NCI-H69 (cell line): ENCODE measurements at regions not wholly inside any gene's neighbourhood (a gene's known extent, or its start where the extent isn't known, plus 50 kb on each side); places are given as distances from the start of the nearest gene placed in this dataset.

Experiments
- DNase-seq: peaks from one replicate; lab custom pipeline; 2025; lab: John Stamatoyannopoulos, UW

DNA sequence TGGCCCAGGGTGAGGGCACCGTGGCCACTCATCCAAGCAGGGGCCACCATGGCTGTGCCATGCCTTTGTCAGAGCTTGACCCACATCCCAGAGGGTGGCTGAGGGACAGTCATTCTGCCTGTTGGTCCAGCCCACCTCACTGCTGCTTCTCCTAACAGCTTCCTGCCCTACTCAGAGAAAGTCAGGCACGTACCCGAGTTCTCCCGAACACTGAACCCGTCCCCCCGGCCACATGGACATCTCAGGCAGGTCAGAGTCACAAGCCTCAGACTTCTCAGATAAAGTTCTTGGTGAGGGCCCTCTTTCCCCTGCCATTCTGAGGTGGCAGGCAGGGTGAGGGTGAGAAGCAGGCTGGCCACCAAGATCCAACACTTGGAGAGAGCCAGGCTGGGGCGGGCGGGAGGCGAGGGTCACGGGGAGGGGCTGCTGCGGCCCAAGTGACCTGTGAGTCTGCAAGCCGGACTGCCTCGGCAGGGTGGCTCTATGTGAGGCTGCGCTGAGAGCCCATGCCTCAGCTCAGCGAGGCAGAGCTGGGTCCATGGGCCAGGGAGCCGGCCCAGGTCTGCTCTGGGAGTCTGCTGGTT, 317.8 kb downstream of the TMEM121 start:
- DNase-seq = no peak

DNA sequence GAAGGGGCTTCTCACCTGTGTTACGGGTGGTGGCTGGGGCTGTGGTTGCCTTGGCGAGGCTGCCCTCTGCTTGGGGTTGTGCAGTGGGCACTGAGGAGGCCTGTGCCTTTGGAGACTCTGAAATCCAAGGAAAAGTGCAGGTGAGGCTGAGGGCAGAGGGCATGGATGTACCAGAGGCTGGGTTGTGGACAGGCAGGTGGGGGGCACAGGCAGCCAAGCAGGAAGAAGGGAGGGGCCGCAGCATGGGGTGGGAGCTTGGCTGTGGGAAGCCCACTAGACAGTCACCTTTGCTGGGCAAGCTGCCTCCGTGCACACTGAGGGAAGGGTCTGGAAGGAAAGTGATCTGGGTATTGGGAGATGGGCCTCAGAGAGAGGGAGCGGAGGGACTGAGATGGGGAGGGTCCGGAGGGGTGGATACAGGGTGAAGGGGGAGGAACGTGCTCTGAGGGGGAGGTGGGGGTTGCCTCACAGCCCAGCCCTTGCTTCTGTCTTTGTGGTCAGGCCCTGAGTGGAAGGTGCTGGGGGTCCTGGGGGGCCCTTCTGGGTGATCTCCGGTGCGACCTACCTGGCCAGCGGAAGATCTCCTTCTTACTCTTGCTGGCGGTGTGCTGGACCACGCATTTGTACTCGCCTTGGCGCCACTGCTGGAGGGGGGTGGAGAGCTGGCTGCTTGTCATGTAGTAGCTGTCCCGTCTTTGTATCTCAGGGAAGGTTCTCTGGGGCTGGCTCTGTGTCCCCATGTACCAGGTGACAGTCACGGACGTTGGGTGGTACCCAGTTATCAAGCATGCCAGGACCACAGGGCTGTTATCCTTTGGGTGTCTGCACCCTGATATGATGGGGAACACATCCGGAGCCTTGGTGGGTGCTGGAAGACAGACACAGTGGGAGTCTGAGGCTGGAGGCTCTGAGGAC, 318.7 kb downstream of the TMEM121 start:
- no peak for DNase-seq

DNA sequence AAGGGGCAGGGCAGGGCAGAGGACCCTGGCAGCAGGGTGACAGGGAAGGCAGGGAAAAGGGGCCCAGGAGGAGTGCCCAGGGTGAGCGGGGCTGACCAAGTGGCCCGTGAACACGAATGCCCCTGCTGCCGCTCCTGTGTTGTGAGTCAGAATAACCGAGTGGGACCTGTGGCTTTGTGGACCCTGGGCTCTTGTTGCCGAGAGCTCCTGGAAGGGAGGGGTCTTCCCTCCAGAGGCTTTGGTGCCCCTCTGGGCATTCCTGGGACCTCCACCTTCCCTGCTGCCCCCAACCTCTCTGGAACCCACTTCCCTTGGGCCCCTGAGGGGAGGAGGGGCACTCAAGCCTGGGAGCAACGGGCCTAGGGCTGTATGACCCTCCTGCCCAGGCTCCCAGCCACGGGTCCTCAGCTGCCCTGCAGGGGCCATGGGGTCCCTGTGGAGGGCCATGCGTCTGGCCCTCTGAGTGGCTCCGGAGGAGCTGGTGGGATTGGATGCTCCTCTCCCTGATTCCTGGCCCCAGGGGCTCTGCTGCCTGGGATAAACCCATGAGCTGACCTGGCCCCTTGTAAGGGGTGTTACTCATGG, 319.4 kb downstream of the TMEM121 start:
- DNase-seq = no peak

DNA sequence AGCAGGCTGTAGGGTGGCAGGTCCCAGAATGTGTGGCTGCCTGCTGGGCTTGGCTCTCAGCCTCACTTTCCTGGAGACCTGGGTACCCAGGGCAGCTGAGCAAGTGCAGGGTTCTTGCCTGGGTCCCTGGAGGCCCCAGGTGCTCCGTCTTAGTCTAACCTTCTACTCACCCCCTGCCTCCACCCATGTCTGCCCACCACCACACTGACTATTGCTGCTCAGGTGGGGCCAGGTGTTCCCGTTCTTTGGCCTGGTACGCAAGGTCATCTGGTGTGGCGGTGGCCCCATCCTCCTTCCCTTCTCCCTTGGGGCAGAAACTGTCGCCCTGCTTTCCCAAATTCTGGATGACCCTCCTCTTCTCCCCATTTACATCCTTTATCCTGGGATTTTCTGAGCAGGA, 319.9 kb downstream of the TMEM121 start:
- no peak for DNase-seq

DNA sequence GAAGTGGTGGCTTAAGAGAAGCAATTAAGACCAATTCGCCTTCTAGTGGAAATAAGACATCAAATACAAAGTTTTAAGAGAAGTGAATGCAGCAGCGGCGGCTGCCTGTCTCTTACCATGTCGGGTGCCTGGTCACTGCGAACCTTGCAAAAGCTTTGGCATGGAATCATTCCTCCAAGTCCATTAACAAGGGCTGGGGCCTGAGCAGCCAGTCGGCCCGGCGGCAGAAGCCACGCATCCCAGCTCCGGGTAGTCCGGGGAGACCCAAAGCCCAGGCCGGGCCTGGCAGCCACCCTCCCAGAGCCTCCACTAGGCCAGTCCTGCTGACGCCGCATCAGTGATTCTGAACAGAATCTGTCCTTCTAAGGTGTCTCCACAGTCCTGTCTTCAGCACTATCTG, 321.0 kb downstream of the TMEM121 start:
- DNase-seq = no peak

DNA sequence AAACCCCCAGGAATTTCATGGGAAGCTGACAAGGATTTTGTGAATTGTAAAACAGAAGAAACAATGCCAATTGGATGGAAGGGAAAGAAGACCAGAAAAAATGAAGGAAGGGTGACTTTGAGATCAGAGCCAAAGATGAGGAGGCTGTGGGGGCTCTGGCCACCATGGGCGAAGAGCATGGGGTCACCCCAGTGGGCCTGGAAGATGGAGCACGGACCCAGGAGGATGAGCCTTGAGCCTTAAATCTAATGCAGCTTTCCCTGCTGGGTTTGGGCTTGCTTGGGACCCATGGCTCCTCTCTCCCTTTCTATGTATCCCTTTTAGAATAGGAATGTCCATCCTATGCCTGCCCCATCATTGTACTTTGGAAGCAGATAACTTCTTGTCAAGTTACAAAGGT, 322.2 kb downstream of the TMEM121 start:
- DNase-seq = no peak

DNA sequence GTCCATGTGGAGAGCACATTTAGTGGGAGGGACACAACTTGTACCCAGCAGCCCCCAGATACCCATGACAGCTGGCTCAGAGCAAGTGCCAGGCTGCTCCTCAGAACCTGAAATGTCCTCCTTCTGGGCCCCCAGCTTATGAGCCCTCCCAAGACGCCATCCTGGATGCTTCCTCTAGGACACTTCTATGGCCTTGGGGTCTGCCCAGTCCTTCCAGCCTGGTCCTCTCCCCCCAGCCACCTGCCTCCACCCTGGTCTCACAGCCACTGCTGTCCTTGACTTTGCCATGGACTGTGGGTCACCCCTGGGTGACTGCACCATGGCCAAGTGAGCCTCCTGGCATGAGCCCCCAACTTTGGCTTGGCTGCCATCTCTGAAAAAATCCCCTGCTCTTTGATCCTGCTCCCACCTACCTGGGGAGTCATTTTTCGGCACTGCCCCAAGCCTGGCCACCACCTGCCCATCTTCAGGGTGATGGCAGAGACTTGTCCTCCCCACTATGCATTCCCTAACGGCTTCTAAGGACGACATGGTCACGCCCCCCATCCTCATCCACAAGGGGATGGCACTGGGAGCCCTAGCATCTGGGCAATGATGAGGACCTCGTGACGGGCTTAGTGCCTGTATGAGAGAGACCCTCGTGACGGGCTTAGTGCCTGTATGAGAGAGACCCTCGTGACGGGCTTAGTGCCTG, 323.7 kb downstream of the TMEM121 start:
- no peak for DNase-seq

DNA sequence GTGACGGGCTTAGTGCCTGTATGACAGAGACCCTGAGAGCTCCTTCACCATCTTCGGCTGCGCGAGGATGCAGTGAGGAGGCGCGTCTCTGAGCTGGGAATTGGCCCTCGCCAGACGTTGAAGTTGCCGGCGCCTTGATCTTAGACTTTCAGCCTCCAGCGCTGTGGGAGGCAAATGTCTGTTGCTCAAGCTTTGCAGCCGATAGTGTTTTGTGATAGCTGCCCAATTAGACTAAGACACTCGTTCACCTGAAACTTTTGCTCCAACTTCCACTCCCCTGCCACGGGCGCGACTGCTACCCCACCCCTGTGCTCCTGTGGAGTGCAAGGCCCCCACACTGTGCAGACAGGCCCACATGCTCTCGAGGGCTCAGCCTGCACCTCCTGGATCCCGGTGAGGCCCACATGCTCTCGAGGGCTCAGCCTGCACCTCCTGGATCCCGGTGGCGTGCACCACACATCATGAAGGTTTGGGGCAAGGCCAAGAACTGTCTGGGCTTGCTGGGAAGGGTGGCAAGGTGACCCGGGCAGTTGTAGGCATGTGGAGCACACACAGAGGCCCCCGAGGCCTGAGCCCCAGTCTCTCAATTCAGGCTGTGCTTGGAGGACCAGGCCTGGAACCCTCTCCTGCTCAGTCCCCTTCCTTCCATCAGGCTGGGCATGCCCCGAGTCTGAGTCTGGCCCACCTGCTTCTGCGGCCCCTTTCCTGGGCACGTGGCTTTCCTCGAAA, 324.6 kb downstream of the TMEM121 start:
- DNase-seq = no peak

DNA sequence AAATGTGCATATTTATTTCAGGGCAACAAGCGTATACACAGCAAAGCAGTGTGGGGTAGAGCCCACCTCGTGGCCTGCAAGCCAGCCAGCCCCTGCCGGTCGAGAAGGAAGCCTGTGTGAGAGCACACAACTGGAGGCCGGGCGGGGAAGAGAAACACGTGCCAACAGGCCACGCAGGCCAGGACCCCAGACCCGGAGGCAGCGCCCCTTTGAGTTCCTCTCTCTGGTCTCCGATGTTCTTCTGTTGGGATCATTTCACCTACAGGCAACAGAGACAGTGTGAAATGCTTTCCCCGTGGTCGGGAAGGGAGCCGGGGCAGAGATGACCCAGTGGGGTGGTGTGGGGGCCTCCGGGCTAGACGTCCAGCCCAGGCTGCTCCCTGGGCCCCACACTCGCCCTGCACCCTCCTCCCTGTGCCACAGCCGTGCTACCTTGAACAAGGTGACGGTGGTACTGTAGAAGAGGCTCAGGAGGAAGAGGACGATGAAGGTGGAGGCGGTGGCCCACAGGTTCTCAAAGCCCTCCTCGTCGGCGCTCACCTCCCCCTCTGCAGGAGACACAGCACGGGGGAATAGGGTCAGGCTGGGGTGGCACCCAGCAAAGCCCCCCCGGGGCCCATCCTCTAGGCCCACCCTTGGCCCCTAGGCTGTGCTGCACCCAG, 325.5 kb downstream of the TMEM121 start:
- no peak for DNase-seq

DNA sequence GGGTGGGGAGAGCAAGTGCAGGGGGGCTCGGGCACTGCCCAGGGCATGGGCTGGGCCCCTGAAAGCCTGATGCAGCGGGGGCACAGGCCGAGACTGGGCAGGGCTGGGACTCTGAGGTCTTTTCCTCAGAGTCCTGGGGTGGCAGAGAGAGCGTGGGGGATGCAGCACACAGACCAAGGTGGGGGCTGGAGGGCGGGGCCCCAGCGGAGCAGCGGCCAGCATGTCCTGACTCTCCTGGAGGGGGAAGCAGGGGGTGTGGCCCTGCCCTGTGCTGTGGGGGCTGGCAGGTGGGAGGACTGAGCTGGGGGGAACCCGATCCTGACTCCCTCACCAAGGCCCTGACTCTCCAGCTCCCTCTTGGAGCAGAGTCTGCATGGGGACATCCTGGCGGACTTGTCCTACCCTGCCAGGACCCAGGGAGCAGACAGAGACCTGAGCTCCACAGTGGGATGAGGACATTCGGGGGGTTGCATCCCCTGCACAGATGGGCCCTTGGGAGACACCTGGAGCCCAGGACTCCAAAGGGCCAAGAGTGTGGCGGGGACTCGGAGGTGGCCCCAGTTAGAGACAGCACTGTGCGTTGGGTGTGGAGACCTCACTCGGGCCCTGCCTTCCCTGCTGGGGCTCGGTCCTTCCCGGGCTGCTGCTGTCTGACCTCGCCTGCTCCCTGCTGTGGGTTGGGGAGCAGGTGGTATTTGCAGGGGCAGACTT, 326.1 kb downstream of the TMEM121 start:
- peak; percentile 72 for DNase-seq

DNA sequence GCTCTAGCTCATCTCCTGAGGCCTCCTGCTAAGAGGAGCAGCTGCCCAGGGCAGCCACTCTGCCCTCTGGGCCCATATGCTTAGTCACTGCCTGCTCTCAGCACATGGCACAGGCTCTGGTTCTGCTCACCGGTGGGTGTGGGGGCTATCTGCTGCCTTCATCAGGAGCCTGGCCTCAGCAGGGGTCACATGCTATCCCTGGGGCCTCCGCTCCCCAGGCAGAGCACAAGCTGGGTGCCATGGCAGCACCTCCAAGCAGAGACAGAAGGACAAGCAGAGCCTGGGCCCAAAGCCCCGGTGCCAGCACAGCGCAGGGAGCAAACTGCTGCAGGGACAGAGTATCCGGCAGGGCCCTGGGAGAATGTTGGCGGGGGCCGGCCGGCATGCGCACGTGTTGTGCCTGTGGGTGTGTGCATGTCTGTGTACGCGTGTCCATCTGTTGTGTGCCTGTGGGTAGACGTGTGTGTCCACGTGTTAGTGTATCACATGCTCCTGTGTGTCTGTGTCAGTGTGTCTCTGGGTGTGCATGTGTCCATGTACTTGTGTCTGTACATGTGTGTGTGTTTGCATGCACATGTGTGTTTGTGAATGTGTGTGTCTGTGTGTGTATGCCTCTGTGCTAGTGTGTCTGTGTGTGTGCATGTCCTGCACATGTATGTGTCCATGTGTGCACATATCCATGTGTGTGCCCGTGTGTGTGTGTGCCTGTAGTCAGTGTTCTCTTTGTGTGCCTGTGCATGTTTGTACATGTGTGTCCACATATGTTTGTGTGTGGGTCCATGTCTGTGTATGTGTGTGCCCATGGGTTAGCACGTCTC, 326.9 kb downstream of the TMEM121 start:
- peak; percentile 95 for DNase-seq

DNA sequence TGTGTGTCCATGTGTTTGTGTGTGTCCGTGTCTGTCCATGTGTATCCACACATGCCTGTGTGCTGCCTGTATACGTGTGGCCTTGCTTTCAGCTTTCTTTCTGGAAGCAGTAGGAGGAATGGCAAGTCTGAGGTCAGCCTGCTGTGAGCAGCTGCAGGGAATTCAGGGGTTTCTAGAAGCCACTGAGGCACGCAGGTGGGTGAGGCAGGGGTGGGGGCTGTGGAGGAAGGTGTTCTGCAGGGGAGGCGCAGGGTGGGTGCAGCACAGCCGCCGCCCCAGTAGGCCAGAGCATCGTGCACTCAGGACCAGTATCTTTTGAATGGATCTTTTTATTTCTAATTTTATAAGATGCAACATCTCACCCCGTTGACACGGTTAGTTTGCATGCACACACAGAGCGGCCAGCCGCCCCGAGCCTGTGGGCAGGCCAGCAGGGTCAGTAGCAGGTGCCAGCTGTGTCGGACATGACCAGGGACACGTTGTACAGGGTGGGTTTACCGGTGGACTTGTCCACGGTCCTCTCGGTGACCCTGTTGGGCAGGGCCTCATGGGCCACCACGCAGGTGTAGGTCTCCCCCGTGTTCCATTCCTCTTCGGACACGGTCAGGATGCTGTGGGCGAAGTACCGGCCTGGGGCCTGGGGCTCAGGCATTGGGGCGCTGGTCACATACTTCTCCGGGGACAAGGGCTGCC, 327.7 kb downstream of the TMEM121 start:
- no peak for DNase-seq

DNA sequence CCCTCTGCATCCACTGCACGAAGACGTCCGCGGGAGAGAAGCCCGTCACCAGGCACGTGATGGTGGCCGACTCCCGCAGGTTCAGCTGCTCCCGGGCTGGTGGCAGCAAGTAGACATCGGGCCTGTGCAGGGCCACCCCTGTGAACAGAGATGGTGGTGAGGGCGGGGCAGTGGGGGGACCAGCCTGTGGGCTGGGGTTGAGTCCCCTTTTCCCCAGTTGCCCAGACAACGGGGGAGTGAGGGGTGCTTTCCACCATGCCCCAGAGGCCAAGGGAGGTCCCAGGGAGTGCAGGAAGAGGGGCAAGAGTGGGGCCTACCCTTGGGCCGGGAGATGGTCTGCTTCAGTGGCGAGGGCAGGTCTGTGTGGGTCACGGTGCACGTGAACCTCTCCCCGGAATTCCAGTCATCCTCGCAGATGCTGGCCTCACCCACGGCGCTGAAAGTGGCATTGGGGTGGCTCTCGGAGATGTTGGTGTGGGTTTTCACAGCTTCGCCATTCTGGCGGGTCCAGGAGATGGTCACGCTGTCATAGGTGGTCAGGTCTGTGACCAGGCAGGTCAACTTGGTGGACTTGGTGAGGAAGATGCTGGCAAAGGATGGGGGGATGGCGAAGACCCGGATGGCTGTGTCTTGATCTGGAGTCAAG, 328.3 kb downstream of the TMEM121 start:
- no peak for DNase-seq

DNA sequence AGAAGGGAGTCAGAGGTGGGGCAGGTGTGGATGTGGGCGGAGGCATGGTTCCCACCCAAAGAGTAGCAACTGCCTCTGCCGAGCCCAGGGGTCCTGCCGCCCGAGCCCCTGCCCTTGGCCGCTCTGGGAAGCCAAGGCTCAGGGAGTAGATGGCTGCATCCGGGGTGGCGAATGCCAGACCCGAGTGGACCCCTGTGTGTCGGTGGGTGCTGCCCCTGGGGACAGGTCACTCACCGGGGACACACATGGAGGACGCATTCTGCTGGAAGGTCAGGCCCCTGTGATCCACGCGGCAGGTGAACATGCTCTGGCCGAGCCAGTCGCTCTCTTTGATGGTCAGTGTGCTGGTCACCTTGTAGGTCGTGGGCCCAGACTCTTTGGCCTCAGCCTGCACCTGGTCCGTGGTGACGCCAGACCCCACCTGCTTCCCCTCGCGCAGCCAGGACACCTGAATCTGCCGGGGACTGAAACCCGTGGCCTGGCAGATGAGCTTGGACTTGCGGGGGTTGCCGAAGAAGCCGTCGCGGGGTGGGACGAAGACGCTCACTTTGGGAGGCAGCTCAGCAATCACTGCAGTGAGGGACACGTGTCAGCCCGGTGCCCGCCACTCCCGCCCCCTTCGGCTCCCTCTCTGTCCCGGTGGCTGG, 329.0 kb downstream of the TMEM121 start:
- DNase-seq = no peak

DNA sequence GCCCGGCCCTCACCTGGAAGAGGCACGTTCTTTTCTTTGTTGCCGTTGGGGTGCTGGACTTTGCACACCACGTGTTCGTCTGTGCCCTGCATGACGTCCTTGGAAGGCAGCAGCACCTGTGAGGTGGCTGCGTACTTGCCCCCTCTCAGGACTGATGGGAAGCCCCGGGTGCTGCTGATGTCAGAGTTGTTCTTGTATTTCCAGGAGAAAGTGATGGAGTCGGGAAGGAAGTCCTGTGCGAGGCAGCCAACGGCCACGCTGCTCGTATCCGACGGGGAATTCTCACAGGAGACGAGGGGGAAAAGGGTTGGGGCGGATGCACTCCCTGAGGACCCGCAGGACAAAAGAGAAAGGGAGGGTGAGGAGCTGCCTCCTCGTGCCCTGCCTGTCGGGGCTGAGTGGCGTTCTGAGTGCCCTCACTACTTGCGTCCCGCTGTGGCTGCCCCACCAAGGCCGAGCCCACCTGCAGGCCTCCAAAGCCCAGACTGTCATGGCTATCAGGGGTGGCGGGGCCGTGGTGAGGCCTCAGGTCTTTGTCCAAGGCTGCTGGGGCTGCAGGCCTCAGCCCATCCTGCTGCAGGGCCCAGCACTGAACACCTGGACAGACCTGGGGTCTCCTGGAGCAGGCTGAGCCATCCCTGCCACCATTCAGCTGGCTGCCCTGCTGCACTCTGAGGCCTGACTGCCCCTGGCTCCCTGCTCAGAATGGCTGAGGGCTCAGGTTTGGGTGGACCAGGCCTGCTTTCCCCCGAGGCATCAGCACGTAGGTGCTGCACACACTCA, 329.7 kb downstream of the TMEM121 start:
- DNase-seq = no peak

DNA sequence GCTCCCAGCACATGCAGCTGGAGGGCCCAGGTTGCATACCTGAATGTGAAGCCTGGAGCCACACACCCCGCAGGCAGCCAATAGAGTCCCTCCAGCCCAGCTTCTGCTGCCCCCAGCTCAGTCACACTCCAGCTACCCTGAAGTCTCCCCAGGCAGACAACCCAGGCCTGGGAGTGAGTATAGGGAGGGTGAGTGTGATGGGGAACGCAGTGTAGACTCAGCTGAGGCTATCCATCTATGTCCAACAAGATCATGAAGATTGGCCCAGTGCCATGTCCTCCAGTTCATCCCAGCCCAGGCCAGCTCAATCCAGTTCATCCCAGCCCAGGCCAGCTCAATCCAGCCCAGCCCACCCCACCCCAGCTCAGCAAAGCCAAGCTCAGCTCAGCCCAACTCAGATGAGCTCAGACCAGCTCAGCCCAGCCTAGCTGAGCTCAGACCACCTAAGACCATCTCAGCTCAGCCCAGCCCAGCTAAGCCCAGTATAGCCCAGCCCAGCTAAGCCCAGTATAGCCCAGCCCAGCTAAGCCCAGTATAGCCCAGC, 330.4 kb downstream of the TMEM121 start:
- peak; percentile 40 for DNase-seq

DNA sequence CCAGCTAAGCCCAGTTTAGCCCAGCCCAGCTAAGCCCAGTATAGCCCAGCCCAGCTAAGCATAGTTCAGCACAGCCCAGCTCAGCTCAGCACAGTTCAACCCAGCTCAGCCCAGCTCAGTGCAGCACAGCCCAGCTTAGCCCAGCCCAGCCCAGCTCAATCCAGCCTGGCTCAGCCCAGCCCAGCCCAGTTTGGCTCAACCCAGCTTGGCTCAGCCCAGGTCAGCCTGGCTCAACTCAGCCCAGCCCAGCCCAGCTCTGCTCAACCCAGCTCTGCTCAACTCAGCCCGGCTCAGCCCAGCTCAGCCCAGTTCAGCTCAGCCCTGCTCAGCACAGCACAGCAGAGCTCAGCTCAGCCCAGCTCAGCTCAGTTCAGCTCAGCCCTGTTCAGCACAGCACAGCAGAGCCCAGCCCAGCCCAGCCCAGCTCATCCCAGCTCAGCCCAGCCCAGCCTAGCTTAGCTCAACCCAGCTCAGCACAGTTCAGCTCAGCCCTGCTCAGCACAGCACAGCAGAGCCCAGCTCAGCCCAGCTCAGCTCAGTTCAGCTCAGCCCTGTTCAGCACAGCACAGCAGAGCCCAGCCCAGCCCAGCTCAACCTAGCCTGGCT, 330.9 kb downstream of the TMEM121 start:
- no peak for DNase-seq
